Motor neuron (in vitro differentiated cells): ENCODE measurements at regions not wholly inside any gene's neighbourhood (a gene's known extent, or its start where the extent isn't known, plus 50 kb on each side); places are given as distances from the start of the nearest gene placed in this dataset.

Source experiments
- ATAC-seq, 8 experiments: fragments of 200-7000 bp; cut with Tn5 transposase; replicated peaks in 6 of 8; 2 replicates each; pipeline ENCODE4 v1.8.0; 2021; ENCODE audit warnings: mild to moderate bottlenecking in 8 of 8, moderate library complexity in 8 of 8
- H3K27ac ChIP-seq, 2 donors: fragments of 250-450 bp; sonication (Bioruptor Pico); 2 replicates each; pipeline ENCODE4 v1.9.0; 2021; ENCODE audit warnings: antibody characterized with exemption in 2 of 2, mild to moderate bottlenecking in 2 of 2, moderate library complexity in 1 of 2
- H3K4me1 ChIP-seq, 2 donors: fragments of 250-450 bp; sonication (Bioruptor Pico); replicated peaks in 1 of 2; 2 replicates each; pipeline ENCODE4 v1.6.1; 2021; ENCODE audit warnings: antibody characterized with exemption in 2 of 2, mild to moderate bottlenecking in 2 of 2, moderate library complexity in 1 of 2
- H3K4me3 ChIP-seq, 5 donors: fragments of 250-450 bp; sonication (Bioruptor Pico); 2 replicates each; pipeline ENCODE4 v1.9.0; 2021; ENCODE audit warnings: antibody characterized with exemption in 5 of 5, mild to moderate bottlenecking in 5 of 5, moderate library complexity in 4 of 5
- WGBS, 10 experiments: fragments of 450-650 bp; shearing (Covaris generic); methylation state at CpG; one replicate each; pipeline ENCODE4 v1.0.0; 2022; 5-methylcytosine and 5-hydroxymethylcytosine counted together
- in situ Hi-C, 9 experiments: fragments of 400-800 bp; cut with MboI; loops; one replicate each; pipeline ENCODE4 v1.15.0; 2021; ENCODE audit warnings: low sequenced_read_pairs in 9 of 9, low pct_unique_long_range_greater_than_20kb in 2 of 9; ENCODE audit not compliant: unreplicated experiment in 9 of 9

DNA sequence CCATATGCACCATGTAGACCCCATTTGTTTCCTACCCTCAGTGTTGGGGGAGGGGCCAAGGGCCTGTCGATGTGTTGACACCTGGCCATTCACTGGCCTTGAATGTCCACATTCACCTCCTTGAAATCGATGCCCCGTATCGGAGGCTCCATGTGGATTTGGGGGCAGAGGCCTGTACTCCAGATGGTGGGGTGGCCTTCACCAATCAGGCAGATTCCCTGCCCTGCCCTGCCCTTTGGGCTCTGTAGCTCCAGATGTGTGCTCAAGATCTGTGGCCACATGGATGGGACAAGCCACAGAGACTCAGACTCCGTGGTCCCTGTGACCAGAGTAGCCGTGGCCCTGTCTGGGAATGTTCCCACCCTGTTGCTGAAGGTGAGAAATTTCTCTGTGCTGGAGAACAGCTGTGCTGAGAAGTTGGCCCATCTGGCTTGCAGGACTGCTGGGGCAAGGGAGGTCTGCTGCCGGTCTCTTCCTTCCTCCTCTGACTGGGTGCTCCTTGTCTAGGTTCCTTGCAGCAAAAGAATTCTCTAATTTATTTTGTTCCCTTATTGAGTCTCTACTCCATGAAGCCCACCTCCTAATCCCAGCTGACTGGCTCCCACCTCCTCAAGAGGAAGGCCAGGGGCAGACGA is 221.3 kb downstream of the SEC14L1 start:
- 80% methylated on average over 1 of the region's 8 CpGs; no CpG with 5 or more reads in 9 of the 10 experiments for WGBS, 10 experiments
- no peak overlapping the region for H3K27ac ChIP-seq
- in situ Hi-C loops, result no loop called here
- no peak for ATAC-seq
- H3K4me1 ChIP-seq, result peaks cover 34 to 40% of the 10 kb centered on the region in 2 donors
- no peak overlapping the region for H3K4me3 ChIP-seq

DNA sequence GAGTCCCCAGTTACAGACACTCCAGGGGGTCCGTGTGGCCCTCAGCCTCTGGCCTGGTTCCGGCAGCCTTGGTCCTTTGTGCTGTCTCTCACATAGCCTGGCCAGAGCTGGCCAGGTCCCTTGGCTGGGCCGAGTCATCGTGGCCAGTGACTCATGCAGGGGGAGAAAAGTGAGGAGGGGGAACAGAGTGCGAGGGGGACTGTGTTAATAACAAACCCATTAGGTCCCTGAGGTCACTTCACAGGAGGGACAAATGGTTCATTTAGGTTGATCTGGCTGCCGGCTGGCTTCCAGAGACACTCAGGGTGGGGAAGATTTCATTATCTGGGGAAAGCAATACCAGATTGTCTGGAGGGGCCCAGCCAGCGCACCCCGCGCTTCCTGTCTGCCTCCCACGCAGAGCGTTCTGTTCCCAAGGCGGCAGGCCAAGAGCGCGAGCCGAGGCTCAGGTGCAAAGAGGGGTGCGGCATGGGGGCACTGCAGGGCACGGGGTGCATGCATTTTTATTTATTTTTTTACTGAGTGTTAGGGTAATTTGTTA is 223.1 kb downstream of the SEC14L1 start:
- in situ Hi-C loops, result no loop called here
- ATAC-seq, result peak in 5 of 8 experiments; percentile 78 to 84 (median 82)
- H3K27ac ChIP-seq, result peak overlapping the region in 1 of 2 donors; percentile 72
- WGBS, 10 experiments, result 0 to 92% (median 26%) methylated on average over 1 to 11 of the region's 17 CpGs; no CpG with 5 or more reads in 3 of the 10 experiments
- H3K4me1 ChIP-seq, result peaks cover 35 to 42% of the 10 kb centered on the region in 2 donors
- no peak overlapping the region for H3K4me3 ChIP-seq

DNA sequence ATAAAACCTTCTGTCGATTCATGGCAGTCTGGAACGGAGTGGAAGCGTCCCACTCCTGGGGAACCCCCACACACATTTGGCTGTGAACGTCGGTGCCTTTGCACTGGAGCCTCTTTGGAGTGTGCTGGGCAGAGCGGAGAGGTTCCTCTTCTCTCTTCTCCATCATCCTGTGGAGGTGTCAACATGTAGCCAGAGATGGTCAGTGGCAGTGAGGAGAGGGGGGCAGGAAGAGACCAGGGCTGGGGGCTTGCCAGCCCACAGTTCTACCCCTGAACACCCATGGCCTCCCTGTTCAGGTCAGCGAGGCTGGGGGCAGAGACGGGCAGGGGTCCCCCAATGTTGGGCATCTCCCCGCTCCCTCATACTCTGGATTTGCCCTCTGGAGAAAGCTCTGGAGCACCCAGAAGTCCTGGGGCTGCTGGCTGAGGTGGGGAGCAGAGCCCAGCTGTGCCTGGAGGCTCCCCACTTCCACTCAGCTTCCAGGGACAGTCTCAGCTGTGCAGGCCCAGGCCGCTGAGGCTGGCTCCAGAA is 223.7 kb downstream of the SEC14L1 start:
- peak in 4 of 8 experiments; percentile 0 to 5 (median 4) for ATAC-seq
- H3K27ac ChIP-seq, result peak overlapping the region in 1 of 2 donors; percentile 72
- 67 to 100% (median 83%) methylated on average over 1 to 4 of the region's 10 CpGs; no CpG with 5 or more reads in 6 of the 10 experiments for WGBS, 10 experiments
- in situ Hi-C loops, result no loop called here
- H3K4me3 ChIP-seq, result no peak overlapping the region
- H3K4me1 ChIP-seq, result peaks cover 35 to 39% of the 10 kb centered on the region in 2 donors

- Histone ChIP-seq H3K4me1 (peaks cover 35 to 39% of the 10 kb centered on the region in 2 donors), H3K27ac (peak overlapping the region; percentile 46 to 72), H3K4me3 (no peak overlapping the region)
- in situ Hi-C loops, result no loop called here
- no peak for ATAC-seq
- WGBS, 10 experiments, result 62 to 100% (median 94%) methylated on average over 3 to 6 of the region's 8 CpGs
Measured at GRCh38 chr17:77364941-77365583, 224.3 kb downstream of the SEC14L1 start.

- H3K4me1 ChIP-seq, result peaks cover 35 to 39% of the 10 kb centered on the region in 2 donors
- WGBS, 10 experiments, result 5 to 100% (median 39%) methylated on average over 1 to 9 of the region's 11 CpGs; no CpG with 5 or more reads in 2 of the 10 experiments
- H3K4me3 ChIP-seq, result no peak overlapping the region
- ATAC-seq, result peak; percentile 47 to 82 (median 76)
- H3K27ac ChIP-seq, result peak overlapping the region; percentile 51 to 72
- in situ Hi-C loops, result no loop called here
Measured at GRCh38 chr17:77365584-77366186, 224.9 kb downstream of the SEC14L1 start.

DNA sequence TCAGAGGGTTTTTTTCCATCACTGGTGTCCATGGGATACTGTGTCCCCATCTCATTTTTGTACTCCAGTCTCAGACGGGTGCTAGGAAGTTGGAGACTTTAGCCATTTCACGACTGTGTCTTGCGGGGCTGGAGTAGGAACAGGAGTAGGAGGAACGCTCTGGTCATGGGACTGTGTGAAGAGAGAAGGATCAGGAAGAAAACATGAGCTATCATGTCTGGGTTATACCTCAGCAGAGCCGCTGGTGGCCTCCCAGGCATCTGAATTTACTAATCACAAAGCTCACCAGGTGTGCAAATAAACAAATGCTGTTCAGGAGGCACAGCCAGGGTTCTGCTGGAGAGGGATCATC is 225.4 kb downstream of the SEC14L1 start:
- peak overlapping the region; percentile 51 to 72 for H3K27ac ChIP-seq
- in situ Hi-C loops, result no loop called here
- peaks cover 35 to 39% of the 10 kb centered on the region in 2 donors for H3K4me1 ChIP-seq
- H3K4me3 ChIP-seq, result no peak overlapping the region
- peak in 5 of 8 experiments; percentile 1 to 23 (median 13) for ATAC-seq
- 15 to 100% (median 40%) methylated on average over 1 to 5 of the region's 5 CpGs; no CpG with 5 or more reads in 3 of the 10 experiments for WGBS, 10 experiments

DNA sequence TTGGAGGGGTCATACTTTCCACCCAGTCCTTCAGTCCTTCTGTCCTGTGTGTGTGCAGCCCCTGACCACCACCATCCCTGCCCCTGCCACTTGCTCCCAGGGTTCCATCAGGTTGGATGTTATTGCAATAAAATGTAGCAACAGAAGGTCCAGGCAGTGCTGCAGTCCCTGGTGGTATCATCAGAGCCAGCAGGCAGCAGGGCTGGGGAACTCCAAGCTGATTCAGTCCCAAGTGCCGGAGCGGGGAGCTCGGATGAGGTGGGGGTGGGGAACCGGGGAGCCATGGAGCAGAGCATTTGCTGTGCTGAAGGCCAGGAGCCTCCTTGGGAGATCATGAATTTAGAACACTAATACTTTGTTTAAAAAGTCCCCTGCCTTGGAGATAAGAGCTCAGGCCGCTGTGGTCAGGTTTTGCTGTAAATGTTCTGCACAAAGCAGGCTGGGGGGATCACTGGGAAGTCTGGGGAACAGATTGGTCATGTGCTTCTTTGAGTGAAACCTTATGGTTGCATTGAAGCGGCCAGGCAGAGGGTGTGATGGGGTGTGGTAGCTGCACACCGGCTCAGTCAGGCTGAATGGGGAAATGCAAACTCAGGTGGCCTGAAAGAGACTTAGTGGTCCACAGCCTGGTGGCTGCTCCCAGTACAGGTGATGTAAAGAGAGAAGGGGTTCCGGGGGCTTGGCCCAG is 225.9 kb downstream of the SEC14L1 start:
- peak overlapping the region in 1 of 2 donors; percentile 72 for H3K27ac ChIP-seq
- WGBS, 10 experiments, result 0 to 85% (median 16%) methylated on average over 1 to 4 of the region's 8 CpGs; no CpG with 5 or more reads in 6 of the 10 experiments

GRCh38 chr17:77369544-77369971 is 228.8 kb downstream of the SEC14L1 start:
- Histone ChIP-seq H3K4me3 (no peak overlapping the region), H3K4me1 (peaks cover 39 to 40% of the 10 kb centered on the region in 2 donors), H3K27ac (no peak overlapping the region)
- in situ Hi-C loops, result no loop called here
- no peak for ATAC-seq
- 90 to 100% (median 98%) methylated on average over 1 to 10 of the region's 13 CpGs; no CpG with 5 or more reads in 3 of the 10 experiments for WGBS, 10 experiments

More for the DNA sequence above, 225.9 kb downstream of the SEC14L1 start:
- peaks cover 35 to 41% of the 10 kb centered on the region in 2 donors for H3K4me1 ChIP-seq
- in situ Hi-C loops, result no loop called here
- peak in 7 of 8 experiments; percentile 8 to 18 (median 10) for ATAC-seq
- no peak overlapping the region for H3K4me3 ChIP-seq

- H3K4me3 ChIP-seq, result no peak overlapping the region
- H3K4me1 ChIP-seq, result peaks cover 37 to 42% of the 10 kb centered on the region in 2 donors
- WGBS, 10 experiments, result 0 to 100% (median 77%) methylated on average over 1 to 4 of the region's 5 CpGs; no CpG with 5 or more reads in 1 of the 10 experiments
- ATAC-seq, result no peak
- no peak overlapping the region for H3K27ac ChIP-seq
- in situ Hi-C loops, result no loop called here
Measured at GRCh38 chr17:77370586-77370985, 229.8 kb downstream of the SEC14L1 start.

- in situ Hi-C loops, result no loop called here
- no peak overlapping the region for H3K4me3 ChIP-seq
- 31 to 100% (median 90%) methylated on average over 1 to 13 of the region's 20 CpGs; no CpG with 5 or more reads in 2 of the 10 experiments for WGBS, 10 experiments
- ATAC-seq, result no peak
- peak overlapping the region in 1 of 2 donors; percentile 79 for H3K27ac ChIP-seq
- H3K4me1 ChIP-seq, result peaks cover 37 to 42% of the 10 kb centered on the region in 2 donors
Measured at GRCh38 chr17:77371117-77371887, 230.5 kb downstream of the SEC14L1 start.

- in situ Hi-C loops, result no loop called here
- WGBS, 10 experiments, result 30 to 87% methylated on average over 2 to 3 of the region's 16 CpGs; no CpG with 5 or more reads in 8 of the 10 experiments
- peaks cover 37 to 42% of the 10 kb centered on the region in 2 donors for H3K4me1 ChIP-seq
- ATAC-seq, result no peak
- H3K27ac ChIP-seq, result peak overlapping the region; percentile 4 to 79
- no peak overlapping the region for H3K4me3 ChIP-seq
Measured at GRCh38 chr17:77371888-77372443, 231.2 kb downstream of the SEC14L1 start.
